Activated naive CD8-positive, alpha-beta T cell treated with anti-CD3 and anti-CD28 coated beads, Interleukin-2, amount 50 U/mL, for 24 hours (primary cell): ENCODE measurements at regions not wholly inside any gene's neighbourhood (a gene's known extent, or its start where the extent isn't known, plus 50 kb on each side); places are given as distances from the start of the nearest gene placed in this dataset.

ENCODE experiments used
- ATAC-seq: fragments of 150-1000 bp; cut with Tn5 transposase; one replicate; pipeline ENCODE4 v1.10.0; 2021
- DNase-seq: peaks from one replicate; pipeline ENCODE4 v3.0.0; 2021
- H3K27ac Mint-ChIP-seq: one replicate; pipeline ENCODE4 v1.8.0; 2021; ENCODE audit warnings: mild to moderate bottlenecking, mixed read lengths
- H3K27me3 Mint-ChIP-seq: one replicate; pipeline ENCODE4 v1.8.0; 2021; ENCODE audit warnings: mixed read lengths
- H3K36me3 Mint-ChIP-seq: one replicate; pipeline ENCODE4 v1.8.0; 2021; ENCODE audit warnings: low read depth, mixed read lengths
- H3K4me1 Mint-ChIP-seq: one replicate; pipeline ENCODE4 v1.8.0; 2021; ENCODE audit warnings: mixed read lengths
- H3K4me3 Mint-ChIP-seq: one replicate; pipeline ENCODE4 v1.8.0; 2021; ENCODE audit warnings: mild to moderate bottlenecking, moderate library complexity, mixed read lengths
- H3K9me3 Mint-ChIP-seq: one replicate; pipeline ENCODE4 v1.8.0; 2021; ENCODE audit warnings: mixed read lengths

DNA sequence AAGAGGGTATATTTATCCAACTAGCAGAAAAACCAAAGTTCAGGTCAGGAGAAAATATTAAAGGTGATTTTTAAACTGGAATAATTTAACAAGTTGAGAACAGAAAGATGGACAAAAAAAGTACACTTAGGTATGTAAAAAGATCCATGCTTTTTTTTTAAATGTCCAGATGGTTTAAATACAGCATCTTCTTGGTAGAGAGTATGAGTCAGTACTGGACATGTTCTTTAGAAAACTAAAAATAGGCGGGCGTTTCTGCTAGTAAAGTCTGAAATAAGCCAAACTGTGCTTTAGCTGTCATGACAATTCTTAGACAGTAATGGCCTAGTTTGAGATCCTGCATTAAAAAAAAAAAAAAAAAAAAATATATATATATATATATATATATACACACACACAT is 255.9 kb upstream of the ST8SIA4 start:
- Mint-ChIP-seq H3K4me1 (no peaks in the 10 kb centered on the region), H3K36me3 (no peaks in the 10 kb centered on the region), H3K27me3 (peaks cover 6% of the 10 kb centered on the region), H3K4me3 (no peak overlapping the region), H3K9me3 (peaks cover 1% of the 10 kb centered on the region), H3K27ac (no peak overlapping the region)
- DNase-seq, result no peak
- no peak for ATAC-seq

DNA sequence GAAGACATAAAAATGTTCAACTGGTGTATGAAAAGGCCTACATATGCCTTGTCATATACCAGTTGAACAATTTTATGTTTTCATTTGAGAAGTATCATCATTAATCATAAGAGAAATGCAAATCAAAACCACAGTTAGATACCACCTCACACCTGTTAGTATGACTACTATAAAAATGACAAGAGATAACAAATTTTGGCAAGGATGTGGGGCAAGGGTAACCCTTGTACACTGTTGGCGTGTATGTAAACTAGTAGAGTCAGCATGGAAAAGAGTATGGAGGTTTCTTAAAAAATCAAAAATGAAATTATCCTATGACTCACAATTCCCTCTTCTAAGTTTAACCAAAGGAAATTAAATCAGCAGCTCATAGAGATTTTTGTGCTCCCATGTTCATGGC is 250.4 kb upstream of the ST8SIA4 start:
- Mint-ChIP-seq H3K27ac (no peak overlapping the region), H3K27me3 (no peaks in the 10 kb centered on the region), H3K4me1 (peaks cover 6% of the 10 kb centered on the region), H3K36me3 (no peaks in the 10 kb centered on the region), H3K4me3 (no peak overlapping the region), H3K9me3 (no peaks in the 10 kb centered on the region)
- peak; percentile 71 for ATAC-seq
- DNase-seq, result no peak

DNA sequence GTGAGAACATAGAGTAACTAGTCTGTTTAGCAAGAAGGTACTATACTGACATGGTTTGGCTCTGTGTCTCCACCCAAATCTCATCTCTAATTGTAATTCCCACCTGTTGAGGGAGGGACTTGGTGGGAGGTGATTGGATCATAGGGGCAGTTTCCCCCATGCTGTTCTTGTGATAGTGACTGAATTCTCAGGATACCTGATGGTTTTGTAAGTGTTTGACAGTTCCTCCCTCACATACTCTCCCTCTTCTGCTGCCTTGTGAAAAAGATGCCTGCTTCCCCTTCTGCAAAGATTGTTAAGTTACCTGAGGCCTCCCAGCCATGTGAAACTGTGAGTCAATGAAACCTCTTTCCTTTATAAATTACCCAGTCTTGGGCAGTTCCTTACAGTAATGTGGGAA is 240.4 kb upstream of the ST8SIA4 start:
- H3K9me3 Mint-ChIP-seq, result peaks cover 4% of the 10 kb centered on the region
- ATAC-seq, result no peak
- no peaks in the 10 kb centered on the region for H3K27me3 Mint-ChIP-seq

DNA sequence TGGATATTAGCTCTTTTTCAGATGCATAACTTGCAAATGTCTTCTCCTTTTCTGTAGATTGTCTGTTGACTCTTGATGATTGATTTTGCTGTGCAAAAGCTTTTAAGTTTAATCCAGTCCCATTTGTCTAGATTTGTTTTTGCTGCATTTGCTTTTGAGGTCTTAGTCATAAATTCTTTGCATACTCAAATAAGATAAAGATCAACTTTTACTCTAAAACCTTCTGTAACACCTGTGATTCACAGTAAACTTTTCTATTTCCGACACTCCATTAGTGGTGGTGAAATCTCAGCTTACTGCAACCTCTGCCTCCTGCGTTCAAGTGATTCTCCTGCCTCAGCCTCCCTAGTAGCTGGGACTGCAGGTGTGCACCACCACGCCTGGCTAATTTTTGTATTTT is 239.0 kb upstream of the ST8SIA4 start:
- ATAC-seq (no peak), DNase-seq (no peak)
- Mint-ChIP-seq H3K4me1 (no peaks in the 10 kb centered on the region), H3K36me3 (no peaks in the 10 kb centered on the region), H3K27ac (no peak overlapping the region), H3K27me3 (no peaks in the 10 kb centered on the region), H3K4me3 (no peak overlapping the region), H3K9me3 (peaks cover 4% of the 10 kb centered on the region)

More for the DNA sequence above, 240.4 kb upstream of the ST8SIA4 start:
- Mint-ChIP-seq H3K4me3 (no peak overlapping the region), H3K4me1 (no peaks in the 10 kb centered on the region), H3K27ac (no peak overlapping the region), H3K36me3 (no peaks in the 10 kb centered on the region)
- DNase-seq, result no peak

DNA sequence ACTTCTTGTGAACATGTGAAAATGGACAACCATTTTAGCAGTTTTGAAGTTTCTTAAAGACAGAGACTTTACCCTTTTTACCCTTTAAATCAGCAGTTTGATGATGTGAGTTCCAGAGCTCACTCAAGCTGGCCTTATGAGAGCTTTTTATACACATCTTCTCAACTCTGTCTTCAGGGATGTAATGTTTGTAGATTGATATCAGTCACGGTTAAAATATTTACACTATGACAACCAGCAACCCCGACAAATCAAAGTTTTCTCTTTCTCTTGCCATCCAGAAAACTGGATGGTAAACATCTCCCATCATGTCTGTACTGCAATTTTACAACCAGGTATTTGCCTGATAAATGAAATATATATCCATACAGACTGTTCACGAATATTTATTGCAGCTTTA is 233.4 kb upstream of the ST8SIA4 start:
- Mint-ChIP-seq H3K27me3 (peaks cover 4% of the 10 kb centered on the region), H3K36me3 (no peaks in the 10 kb centered on the region), H3K27ac (no peak overlapping the region), H3K4me3 (no peak overlapping the region), H3K4me1 (no peaks in the 10 kb centered on the region), H3K9me3 (peaks cover 2% of the 10 kb centered on the region)
- ATAC-seq (no peak), DNase-seq (no peak)

DNA sequence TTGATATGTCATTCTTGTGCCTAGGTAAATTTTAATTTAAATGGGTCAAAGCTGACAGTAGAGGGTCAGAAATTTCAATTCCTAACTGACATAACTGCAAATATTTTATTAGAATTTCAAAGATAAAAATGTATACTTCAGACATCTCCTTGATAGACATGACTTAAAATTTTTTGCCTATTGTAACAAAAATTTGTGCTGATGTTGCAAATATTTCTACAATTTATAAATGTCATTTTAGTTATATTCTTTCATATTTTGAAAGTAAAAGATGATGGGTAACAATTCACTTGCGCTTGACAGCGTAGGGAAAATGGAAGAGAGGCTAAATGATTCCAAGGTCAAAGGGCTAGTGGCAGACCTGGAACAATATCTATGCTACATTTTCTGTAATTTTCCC is 220.3 kb upstream of the ST8SIA4 start:
- DNase-seq (no peak), ATAC-seq (no peak)
- Mint-ChIP-seq H3K4me1 (no peaks in the 10 kb centered on the region), H3K9me3 (no peaks in the 10 kb centered on the region), H3K27ac (no peak overlapping the region), H3K36me3 (no peaks in the 10 kb centered on the region), H3K4me3 (no peak overlapping the region), H3K27me3 (no peaks in the 10 kb centered on the region)

DNA sequence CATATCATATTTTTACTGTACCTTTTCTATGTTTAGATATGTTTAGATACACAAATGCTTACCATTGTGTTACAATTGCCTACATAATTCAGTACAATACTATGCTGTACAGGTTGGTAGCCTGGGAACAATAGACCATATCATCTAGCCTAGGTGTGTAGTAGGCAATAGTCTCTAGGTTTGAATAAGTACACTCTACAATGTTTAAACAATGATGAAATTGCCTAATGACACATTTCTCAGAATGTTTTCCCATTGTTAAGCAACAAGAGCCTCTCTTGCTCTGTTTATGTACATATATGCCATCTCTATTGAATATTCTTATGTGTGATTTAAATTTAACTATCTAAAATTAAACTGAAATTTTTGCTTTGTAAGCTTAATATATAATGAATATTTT is 209.6 kb upstream of the ST8SIA4 start:
- no peak for DNase-seq
- no peak for ATAC-seq
- peaks cover 2% of the 10 kb centered on the region for H3K27me3 Mint-ChIP-seq
- no peaks in the 10 kb centered on the region for H3K4me1 Mint-ChIP-seq
- H3K27ac Mint-ChIP-seq, result no peak overlapping the region
- no peak overlapping the region for H3K4me3 Mint-ChIP-seq
- no peaks in the 10 kb centered on the region for H3K36me3 Mint-ChIP-seq
- H3K9me3 Mint-ChIP-seq, result no peaks in the 10 kb centered on the region

DNA sequence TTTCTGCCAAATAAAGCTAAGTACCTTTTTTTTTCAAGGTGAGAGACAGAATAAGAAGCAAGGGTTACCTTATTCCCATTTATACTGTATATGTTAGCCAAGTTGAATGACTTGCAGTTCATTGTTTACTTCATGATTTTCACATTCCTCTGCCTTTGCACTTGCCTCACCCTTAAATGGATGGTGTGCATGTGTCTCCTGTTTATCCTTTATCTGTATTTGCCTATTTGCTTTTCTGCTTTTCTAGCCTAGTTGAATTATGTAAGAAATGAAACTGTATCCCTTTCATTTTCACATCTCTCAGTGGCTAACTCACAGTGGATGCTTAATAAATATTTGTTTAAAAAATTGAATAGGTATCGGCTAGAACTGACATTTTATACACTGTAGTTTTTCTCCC is 200.8 kb upstream of the ST8SIA4 start:
- peaks cover 2% of the 10 kb centered on the region for H3K27me3 Mint-ChIP-seq
- H3K4me1 Mint-ChIP-seq, result no peaks in the 10 kb centered on the region
- no peak for ATAC-seq
- no peaks in the 10 kb centered on the region for H3K36me3 Mint-ChIP-seq
- no peaks in the 10 kb centered on the region for H3K9me3 Mint-ChIP-seq
- no peak overlapping the region for H3K27ac Mint-ChIP-seq
- H3K4me3 Mint-ChIP-seq, result no peak overlapping the region
- no peak for DNase-seq

DNA sequence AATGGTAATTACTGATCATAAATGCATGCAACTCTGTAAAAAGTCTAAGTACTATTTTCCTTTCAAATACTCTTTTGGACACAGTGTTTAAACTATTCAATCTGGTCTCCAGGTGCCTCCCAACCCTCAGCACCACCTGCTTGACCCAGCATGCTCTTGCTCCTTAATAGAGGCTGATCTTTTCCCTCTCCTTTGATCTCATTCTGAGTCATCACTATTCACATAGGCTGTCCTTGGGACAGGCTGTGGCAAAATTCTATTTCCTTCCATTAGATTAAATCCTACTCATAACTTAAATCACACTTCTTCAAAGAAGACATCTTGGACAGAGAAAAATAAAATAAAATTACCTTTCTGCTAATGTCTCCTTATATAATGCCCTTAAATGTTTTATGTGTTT is 199.4 kb upstream of the ST8SIA4 start:
- ATAC-seq (no peak), DNase-seq (no peak)
- Mint-ChIP-seq H3K27me3 (peaks cover 2% of the 10 kb centered on the region), H3K9me3 (no peaks in the 10 kb centered on the region), H3K36me3 (no peaks in the 10 kb centered on the region), H3K4me1 (no peaks in the 10 kb centered on the region), H3K4me3 (no peak overlapping the region), H3K27ac (no peak overlapping the region)

DNA sequence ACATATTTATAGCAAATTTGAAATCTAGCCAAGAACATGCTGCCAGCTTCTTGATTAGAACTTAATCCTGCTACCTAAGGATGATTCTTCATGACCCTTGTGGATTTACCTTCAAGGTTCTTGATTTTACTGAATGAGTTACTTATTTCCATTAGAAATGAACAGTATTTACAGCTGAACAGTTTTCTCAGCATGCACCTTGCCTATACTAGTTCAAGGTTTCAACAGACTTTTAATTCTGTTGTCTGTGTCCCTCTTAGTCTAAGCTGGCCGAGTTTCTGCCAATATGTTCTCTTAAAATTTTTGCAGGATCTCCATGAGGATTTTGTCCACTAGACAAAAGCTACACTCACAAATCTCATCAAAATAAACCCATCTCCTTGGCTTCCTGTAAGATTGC is 188.8 kb upstream of the ST8SIA4 start:
- Mint-ChIP-seq H3K27ac (no peak overlapping the region), H3K4me3 (no peak overlapping the region), H3K4me1 (no peaks in the 10 kb centered on the region), H3K9me3 (no peaks in the 10 kb centered on the region), H3K27me3 (no peaks in the 10 kb centered on the region), H3K36me3 (no peaks in the 10 kb centered on the region)
- ATAC-seq (no peak), DNase-seq (no peak)

DNA sequence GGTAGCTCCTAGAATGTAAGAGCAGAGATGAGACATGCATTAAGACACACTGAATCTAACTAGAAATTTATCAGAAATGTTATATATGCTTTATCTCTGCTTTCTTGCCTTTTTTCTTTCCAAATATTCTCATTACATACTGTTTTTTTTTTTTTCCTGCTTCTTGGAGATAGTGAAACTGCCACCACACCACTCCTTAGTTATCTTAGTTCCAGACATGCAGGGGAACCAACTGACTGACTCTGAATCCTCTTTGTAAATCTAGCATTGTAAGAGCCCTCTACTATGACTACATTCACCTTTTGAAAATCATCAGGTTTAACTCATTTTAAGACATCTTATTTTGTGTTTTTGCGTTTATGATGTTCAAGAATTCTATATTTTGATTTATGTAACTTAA is 181.3 kb upstream of the ST8SIA4 start:
- Mint-ChIP-seq H3K27me3 (no peaks in the 10 kb centered on the region), H3K9me3 (no peaks in the 10 kb centered on the region), H3K36me3 (no peaks in the 10 kb centered on the region), H3K27ac (no peak overlapping the region), H3K4me1 (no peaks in the 10 kb centered on the region), H3K4me3 (no peak overlapping the region)
- no peak for ATAC-seq
- no peak for DNase-seq

DNA sequence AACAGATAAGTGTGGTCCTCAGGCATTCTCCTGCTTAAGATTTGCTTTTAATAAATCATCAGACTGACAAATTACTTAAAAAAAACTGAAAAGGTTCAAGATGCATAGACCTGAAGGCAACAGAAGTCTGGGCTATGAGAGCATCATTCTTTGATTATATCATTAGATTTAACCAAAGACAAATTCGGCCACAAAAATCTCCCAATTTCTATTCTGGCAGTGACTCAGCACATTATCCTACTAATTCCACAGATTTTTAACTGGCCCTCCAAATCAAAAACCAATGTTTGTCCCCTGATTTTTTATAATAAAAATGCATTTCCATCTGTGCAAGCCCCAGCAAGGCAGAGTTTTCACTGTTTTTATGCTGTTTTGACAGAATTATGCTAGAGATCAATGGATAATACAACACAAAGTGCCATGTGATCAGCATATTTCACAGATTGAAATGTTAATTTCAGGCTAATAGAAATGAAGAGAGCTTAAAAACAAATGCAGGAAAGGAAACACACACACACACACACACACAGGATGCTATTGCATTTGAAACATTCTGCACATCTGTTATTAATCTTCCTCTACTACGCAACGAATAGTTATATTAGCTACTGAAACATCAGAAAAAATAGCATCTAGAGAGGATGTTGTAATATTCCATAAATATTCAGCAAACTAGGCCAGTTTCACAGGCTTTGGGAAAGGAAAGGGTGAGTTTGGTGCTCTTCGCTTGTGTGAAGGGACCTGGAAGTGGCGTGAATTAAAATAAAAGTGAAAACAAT is 177.6 kb upstream of the ST8SIA4 start:
- H3K4me1 Mint-ChIP-seq, result no peaks in the 10 kb centered on the region
- ATAC-seq (no peak), DNase-seq (no peak)
- H3K9me3 Mint-ChIP-seq, result no peaks in the 10 kb centered on the region
- H3K4me3 Mint-ChIP-seq, result no peak overlapping the region
- no peaks in the 10 kb centered on the region for H3K36me3 Mint-ChIP-seq
- H3K27me3 Mint-ChIP-seq, result peaks cover 3% of the 10 kb centered on the region
- no peak overlapping the region for H3K27ac Mint-ChIP-seq

DNA sequence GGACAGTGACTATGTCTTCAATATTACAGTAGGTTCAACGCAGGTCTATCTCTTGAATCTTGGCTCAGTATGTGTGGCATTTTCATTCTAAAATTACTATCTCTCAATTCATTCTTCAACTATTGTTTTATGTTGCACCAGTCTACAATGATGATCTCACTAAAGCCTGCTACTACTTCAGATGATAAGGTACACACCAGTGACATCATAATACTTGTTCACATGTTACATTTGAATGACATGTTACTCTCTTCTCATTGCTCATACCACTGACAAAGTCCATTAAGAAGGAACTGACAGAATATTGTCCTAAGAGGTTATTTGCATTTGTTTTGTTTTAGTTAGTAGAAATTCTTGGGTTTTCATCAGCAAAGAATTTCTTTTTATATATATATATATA is 165.2 kb upstream of the ST8SIA4 start:
- peaks cover 9% of the 10 kb centered on the region for H3K9me3 Mint-ChIP-seq
- peaks cover 2% of the 10 kb centered on the region for H3K27me3 Mint-ChIP-seq
- H3K27ac Mint-ChIP-seq, result no peak overlapping the region
- DNase-seq (no peak), ATAC-seq (no peak)
- H3K36me3 Mint-ChIP-seq, result no peaks in the 10 kb centered on the region
- H3K4me3 Mint-ChIP-seq, result no peak overlapping the region
- H3K4me1 Mint-ChIP-seq, result no peaks in the 10 kb centered on the region

DNA sequence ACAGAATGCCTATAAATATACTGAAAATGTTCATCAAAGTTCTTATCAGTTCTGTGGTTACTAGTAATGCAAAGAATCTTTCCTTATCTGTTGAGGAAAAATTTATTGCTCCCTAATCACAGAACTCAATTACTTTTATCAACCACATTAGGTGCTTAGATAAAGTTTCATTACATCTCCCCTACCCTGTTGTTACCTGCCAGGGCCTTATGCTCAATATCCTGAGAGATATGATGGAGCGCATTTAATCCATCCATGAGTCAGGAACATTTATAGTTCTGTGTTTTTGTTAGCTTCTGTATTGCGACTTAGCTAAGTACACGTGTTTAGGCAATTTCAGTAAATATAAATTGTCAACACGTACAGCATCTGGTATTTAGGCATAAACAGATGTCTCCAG is 164.3 kb upstream of the ST8SIA4 start:
- no peaks in the 10 kb centered on the region for H3K36me3 Mint-ChIP-seq
- DNase-seq (no peak), ATAC-seq (no peak)
- no peak overlapping the region for H3K27ac Mint-ChIP-seq
- peaks cover 2% of the 10 kb centered on the region for H3K27me3 Mint-ChIP-seq
- H3K4me1 Mint-ChIP-seq, result no peaks in the 10 kb centered on the region
- no peak overlapping the region for H3K4me3 Mint-ChIP-seq
- H3K9me3 Mint-ChIP-seq, result peaks cover 11% of the 10 kb centered on the region

DNA sequence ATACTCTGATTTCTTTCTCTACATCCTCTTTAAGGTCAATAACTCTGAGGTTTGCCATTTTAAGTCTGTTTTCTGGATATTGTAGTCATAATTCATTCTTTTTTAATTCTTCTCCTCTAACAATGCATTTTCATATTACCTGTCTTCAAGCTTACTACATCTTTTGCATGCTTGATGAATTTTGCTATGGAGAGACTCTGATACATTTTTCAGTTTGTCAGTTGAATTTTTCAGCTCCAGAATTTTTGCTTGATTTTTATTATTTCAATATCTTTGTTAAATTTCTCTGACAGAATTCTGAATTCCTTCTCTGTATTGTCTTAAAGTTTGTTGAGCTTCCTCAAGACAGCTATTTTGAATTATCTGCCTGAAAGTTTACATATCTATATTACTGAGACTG is 159.8 kb upstream of the ST8SIA4 start:
- no peak for DNase-seq
- Mint-ChIP-seq H3K4me1 (no peaks in the 10 kb centered on the region), H3K9me3 (peaks cover 16% of the 10 kb centered on the region), H3K36me3 (no peaks in the 10 kb centered on the region), H3K4me3 (no peak overlapping the region), H3K27ac (no peak overlapping the region), H3K27me3 (no peaks in the 10 kb centered on the region)
- ATAC-seq, result no peak

DNA sequence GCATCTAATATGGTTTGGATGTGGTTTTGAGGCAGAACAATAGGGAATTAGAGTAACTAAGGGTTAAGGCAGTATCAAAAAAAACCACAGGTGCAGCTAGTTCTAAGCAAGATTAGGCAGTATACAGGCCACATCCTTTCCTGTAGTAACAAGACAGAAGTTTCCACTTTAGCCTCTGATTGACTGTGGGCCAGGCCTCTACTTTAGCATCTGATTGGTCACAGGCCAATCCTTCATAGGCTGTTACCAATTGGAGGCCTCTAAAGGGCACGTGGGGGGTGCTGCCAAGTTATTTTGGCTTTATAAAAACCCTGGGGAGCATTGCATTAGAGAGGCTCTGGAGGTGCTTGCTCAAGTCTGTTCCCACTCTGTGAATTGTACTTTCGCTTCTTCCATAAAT is 144.1 kb upstream of the ST8SIA4 start:
- no peak for DNase-seq
- no peak for ATAC-seq

More for the DNA sequence above, 144.1 kb upstream of the ST8SIA4 start:
- H3K36me3 Mint-ChIP-seq, result no peaks in the 10 kb centered on the region
- no peak overlapping the region for H3K4me3 Mint-ChIP-seq
- no peaks in the 10 kb centered on the region for H3K9me3 Mint-ChIP-seq
- H3K4me1 Mint-ChIP-seq, result no peaks in the 10 kb centered on the region
- H3K27me3 Mint-ChIP-seq, result no peaks in the 10 kb centered on the region
- H3K27ac Mint-ChIP-seq, result no peak overlapping the region
